GM12872 (cell line): ENCODE measurements at regions not wholly inside any gene's neighbourhood (a gene's known extent, or its start where the extent isn't known, plus 50 kb on each side); places are given as distances from the start of the nearest gene placed in this dataset.

Experiments used
- CTCF ChIP-seq: IDR thresholded peaks from 3 replicates; pipeline ENCODE4 v1.5.1; 2011; ENCODE audit warnings: low read depth, mild to moderate bottlenecking, low read length, moderate library complexity; ENCODE audit not compliant: insufficient read depth

- TF ChIP-seq CTCF = no peak
These were observed 503.4 kb upstream of the CDH8 start for GRCh38 chr16:62539657-62540056.

- TF ChIP-seq CTCF = no peak
These were observed 494.2 kb upstream of the CDH8 start for GRCh38 chr16:62530426-62530825.

GRCh38 chr16:62516001-62516400 lies 479.8 kb upstream of the CDH8 start:
- no peak for TF ChIP-seq CTCF

- no peak for TF ChIP-seq CTCF
These were observed 466.8 kb upstream of the CDH8 start for GRCh38 chr16:62503073-62503472.

GRCh38 chr16:62478903-62479458 lies 442.7 kb upstream of the CDH8 start:
- TF ChIP-seq CTCF = no peak

DNA sequence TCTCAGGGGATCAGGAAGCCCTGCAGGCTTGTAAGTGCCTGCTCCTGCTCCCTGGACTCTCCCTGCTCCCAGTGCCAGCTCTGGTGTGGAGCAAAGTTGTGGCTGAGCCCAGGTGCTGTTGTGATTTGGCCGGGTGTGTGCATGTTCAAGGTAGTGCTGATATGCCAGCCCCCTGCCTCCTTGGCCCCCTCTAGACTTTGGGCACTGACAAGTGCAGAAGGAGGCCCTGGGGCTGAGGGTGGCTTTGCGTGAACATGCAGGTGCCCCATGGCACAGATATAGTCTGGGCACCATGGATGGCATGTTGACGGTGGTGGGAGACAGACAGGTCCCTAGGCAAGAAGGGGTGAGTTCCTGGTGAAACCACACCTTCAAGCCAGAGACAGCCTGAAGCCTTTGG lies 441.6 kb upstream of the CDH8 start:
- TF ChIP-seq CTCF = no peak

DNA sequence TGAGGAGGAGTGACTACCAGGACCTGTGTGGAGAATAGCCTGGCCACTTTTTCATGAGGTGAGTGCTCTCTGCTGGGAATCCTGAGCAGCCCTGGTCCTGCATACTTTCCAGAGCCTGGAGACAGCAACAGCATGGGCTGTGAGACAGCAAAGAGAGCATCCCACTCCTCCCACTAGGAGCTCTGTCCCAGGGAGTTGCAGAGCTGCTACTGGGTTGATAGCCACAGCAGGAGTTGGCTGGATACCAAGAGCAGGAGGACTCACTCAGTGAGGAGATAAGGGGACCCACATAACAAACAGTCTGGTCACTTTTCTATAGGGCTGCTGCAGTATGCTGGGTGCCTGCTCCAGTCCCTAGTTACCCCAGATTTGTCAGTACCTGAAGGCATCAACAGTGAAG lies 439.3 kb upstream of the CDH8 start:
- no peak for TF ChIP-seq CTCF
